RWPE2 (cell line): ENCODE measurements at regions not wholly inside any gene's neighbourhood (a gene's known extent, or its start where the extent isn't known, plus 50 kb on each side); places are given as distances from the start of the nearest gene placed in this dataset.

ENCODE experiments used
- ATAC-seq: fragments of 200-7000 bp; cut with Tn5 transposase; 3 replicates; pipeline ENCODE4 v1.9.1; 2021; ENCODE audit warnings: low read depth
- DNase-seq: peaks from one replicate; pipeline ENCODE4 v3.0.0-alpha.2; 2020; ENCODE audit warnings: low spot score
- H3K27ac ChIP-seq: fragments of 450-650 bp; 2 replicates; pipeline ENCODE4 v1.5.1; 2017; ENCODE audit warnings: mild to moderate bottlenecking; ENCODE audit not compliant: poor library complexity, severe bottlenecking
- H3K27me3 ChIP-seq: fragments of 250-450 bp; sonication (Bioruptor Pico); 2 replicates; pipeline ENCODE4 v1.5.1; 2021; ENCODE audit warnings: mild to moderate bottlenecking, moderate library complexity; ENCODE audit not compliant: insufficient read depth, poor library complexity, severe bottlenecking
- H3K36me3 ChIP-seq: fragments of 250-450 bp; sonication (Bioruptor Pico); 2 replicates; pipeline ENCODE4 v1.5.1; 2020; ENCODE audit warnings: low read depth, mild to moderate bottlenecking, moderate library complexity
- H3K4me1 ChIP-seq: fragments of 250-450 bp; sonication (Bioruptor Pico); 2 replicates; pipeline ENCODE4 v1.5.1; 2021; ENCODE audit warnings: mild to moderate bottlenecking, moderate library complexity; ENCODE audit not compliant: insufficient read depth, poor library complexity, severe bottlenecking
- H3K4me3 ChIP-seq: fragments of 250-450 bp; sonication (Bioruptor Pico); 2 replicates; pipeline ENCODE4 v1.5.1; 2021; ENCODE audit warnings: mild to moderate bottlenecking, moderate library complexity; ENCODE audit not compliant: severe bottlenecking
- H3K9me3 ChIP-seq: fragments of 250-450 bp; sonication (Bioruptor Pico); 2 replicates; pipeline ENCODE4 v1.5.1; 2021; ENCODE audit warnings: mild to moderate bottlenecking, moderate library complexity; ENCODE audit not compliant: severe bottlenecking
- TF ChIP-seq, protein P1 (sequence below): fragments of 450-650 bp; IDR thresholded peaks from one replicate; pipeline ENCODE4 v1.5.1; 2017; ENCODE audit warnings: mild to moderate bottlenecking, moderate library complexity; ENCODE audit not compliant: poor library complexity, severe bottlenecking

DNA sequence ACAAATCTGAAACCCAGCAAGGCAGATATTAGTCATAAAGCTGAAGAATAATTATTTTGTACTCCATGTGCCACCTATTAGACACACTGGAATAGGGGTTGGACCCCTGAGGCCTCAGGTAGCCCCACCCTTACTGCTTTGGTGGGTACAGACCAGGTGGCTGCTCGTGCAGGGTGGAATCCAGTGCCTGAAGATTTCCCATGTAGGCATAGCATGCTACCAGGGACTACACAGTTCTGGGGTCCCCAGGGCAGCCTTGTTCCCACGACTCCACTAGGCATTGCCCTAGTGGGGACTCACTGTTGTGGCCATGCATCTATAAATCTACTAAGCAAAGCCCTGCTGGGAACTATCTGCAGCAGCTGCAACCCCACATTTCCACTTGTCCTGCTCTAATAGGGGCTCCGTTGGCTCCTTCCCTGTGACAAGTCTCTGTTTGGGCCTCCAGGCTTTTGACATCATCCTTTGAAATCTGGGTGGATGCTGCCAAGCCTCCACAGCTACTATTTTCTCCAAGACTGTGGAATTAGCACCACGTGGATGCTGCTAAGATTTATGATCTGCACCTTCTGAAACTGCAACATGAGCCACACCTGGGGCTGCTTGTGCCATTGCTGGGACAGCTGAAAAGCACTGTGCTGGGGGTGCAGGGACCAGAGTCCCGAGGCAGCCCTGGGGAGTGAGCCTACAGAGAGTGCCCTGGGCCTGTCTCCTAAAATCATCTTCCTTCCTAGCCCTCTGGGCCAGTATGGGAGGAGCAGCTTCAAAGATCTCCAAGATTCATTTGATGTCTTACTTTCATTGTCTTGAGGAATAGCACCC is 303.8 kb downstream of the FSIP2 start:
- Histone ChIP-seq H3K9me3 (no peaks in the 10 kb centered on the region), H3K27me3 (no peaks in the 10 kb centered on the region), H3K4me3 (no peak overlapping the region), H3K4me1 (no peaks in the 10 kb centered on the region), H3K27ac (no peak overlapping the region), H3K36me3 (no peaks in the 10 kb centered on the region)
- TF ChIP-seq, protein P1, sequence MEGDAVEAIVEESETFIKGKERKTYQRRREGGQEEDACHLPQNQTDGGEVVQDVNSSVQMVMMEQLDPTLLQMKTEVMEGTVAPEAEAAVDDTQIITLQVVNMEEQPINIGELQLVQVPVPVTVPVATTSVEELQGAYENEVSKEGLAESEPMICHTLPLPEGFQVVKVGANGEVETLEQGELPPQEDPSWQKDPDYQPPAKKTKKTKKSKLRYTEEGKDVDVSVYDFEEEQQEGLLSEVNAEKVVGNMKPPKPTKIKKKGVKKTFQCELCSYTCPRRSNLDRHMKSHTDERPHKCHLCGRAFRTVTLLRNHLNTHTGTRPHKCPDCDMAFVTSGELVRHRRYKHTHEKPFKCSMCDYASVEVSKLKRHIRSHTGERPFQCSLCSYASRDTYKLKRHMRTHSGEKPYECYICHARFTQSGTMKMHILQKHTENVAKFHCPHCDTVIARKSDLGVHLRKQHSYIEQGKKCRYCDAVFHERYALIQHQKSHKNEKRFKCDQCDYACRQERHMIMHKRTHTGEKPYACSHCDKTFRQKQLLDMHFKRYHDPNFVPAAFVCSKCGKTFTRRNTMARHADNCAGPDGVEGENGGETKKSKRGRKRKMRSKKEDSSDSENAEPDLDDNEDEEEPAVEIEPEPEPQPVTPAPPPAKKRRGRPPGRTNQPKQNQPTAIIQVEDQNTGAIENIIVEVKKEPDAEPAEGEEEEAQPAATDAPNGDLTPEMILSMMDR = no peak
- DNase-seq (no peak), ATAC-seq (peak; percentile 29; the same call in 2 of the 3 replicates)

DNA sequence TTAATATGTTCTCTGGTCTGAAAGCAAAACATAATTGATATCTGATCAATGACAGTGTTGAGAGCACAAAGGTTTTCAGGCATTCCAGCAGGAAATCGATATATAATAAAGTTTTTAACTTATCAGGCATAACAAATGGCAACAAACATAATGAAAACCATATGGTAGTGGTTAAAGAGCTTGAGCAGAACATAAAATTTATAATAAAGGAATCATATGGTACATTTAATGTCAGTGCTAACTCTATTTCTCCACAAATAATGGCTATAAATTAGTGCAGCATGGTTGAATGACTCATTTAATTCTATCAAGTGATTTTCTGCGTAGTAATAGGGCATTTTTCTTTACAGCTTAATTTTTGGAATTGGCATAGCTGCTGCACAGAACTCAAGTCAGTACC is 306.2 kb downstream of the FSIP2 start:
- DNase-seq = no peak
- no peaks in the 10 kb centered on the region for H3K36me3 ChIP-seq
- no peaks in the 10 kb centered on the region for H3K27me3 ChIP-seq
- H3K9me3 ChIP-seq = no peaks in the 10 kb centered on the region
- TF ChIP-seq, protein P1 = no peak
- H3K4me1 ChIP-seq = no peaks in the 10 kb centered on the region
- no peak overlapping the region for H3K4me3 ChIP-seq
- no peak for ATAC-seq
- no peak overlapping the region for H3K27ac ChIP-seq

GRCh38 chr2:186052930-186053329 is 314.3 kb downstream of the FSIP2 start:
- Histone ChIP-seq H3K9me3 (no peaks in the 10 kb centered on the region), H3K4me3 (no peak overlapping the region), H3K36me3 (no peaks in the 10 kb centered on the region), H3K27ac (no peak overlapping the region), H3K4me1 (no peaks in the 10 kb centered on the region), H3K27me3 (no peaks in the 10 kb centered on the region)
- ATAC-seq = no peak
- DNase-seq = no peak
- TF ChIP-seq, protein P1 = no peak

- Histone ChIP-seq H3K36me3 (no peaks in the 10 kb centered on the region), H3K4me3 (no peak overlapping the region), H3K4me1 (no peaks in the 10 kb centered on the region), H3K9me3 (no peaks in the 10 kb centered on the region), H3K27ac (no peak overlapping the region), H3K27me3 (no peaks in the 10 kb centered on the region)
- TF ChIP-seq, protein P1 = no peak
- DNase-seq (no peak), ATAC-seq (no peak)
Measured at GRCh38 chr2:186058614-186059013, 320.0 kb downstream of the FSIP2 start.

- ATAC-seq (no peak), DNase-seq (no peak)
- Histone ChIP-seq H3K4me1 (no peaks in the 10 kb centered on the region), H3K4me3 (no peak overlapping the region), H3K27me3 (no peaks in the 10 kb centered on the region), H3K27ac (no peak overlapping the region), H3K36me3 (no peaks in the 10 kb centered on the region), H3K9me3 (no peaks in the 10 kb centered on the region)
- TF ChIP-seq, protein P1 = no peak
Measured at GRCh38 chr2:186059096-186059495, 320.5 kb downstream of the FSIP2 start.
